ENCODE measurements at regions not wholly inside any gene's neighbourhood (a gene's known extent, or its start where the extent isn't known, plus 50 kb on each side); places are given as distances from the start of the nearest gene placed in this dataset.

DNA sequence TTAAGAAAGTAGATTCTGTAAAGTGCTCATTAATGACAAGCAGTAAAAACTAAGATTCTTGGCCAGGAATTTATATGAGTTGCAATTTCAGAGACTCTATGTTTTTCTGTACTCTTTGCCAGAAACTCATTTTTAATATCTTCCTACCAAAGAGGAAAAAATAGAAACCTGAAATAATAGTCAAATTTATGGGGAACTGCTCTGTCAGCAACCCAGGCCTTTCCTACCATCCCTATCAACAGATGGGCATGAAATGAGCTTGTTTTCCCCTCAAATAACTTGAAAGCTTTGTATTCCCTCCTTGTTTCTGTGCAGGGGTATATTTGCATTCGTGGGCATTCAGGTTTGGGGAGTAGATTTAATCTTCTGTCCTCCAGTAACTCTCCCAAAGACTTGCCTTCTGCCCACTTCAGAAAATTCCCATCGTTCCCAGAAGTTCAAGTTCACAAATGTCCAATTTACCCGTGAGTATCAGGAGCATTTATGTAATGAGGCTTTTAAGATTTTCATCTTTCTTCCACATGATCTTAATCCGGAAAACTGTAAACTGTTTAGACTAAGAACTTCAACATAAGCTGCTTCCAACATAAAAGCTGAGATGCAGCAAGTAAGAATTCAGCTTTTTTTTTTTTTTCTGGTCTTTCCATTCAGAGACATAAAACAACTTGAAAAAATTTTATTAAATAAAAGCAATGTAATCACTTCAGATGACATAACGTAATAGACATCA, 363.1 kb downstream of the EFNB2 start:
- TF ChIP-seq EZH2phosphoT487 (IDR thresholded peaks at IDR 0.05; ENCODE audit: unreplicated experiment) (no peak), CTCF (conservative IDR thresholded peaks at IDR 0.05; ENCODE audit: low read depth in 2 of 2) (no peak), EZH2 (IDR thresholded peaks at IDR 0.05; ENCODE audit: low read depth, unreplicated experiment) (no peak), REST (IDR thresholded peaks at IDR 0.05; ENCODE audit: unreplicated experiment) (no peak), POLR2AphosphoS5 (IDR thresholded peaks at IDR 0.05; ENCODE audit: low read depth) (no peak), JUNB (IDR thresholded peaks at IDR 0.05; ENCODE audit: unreplicated experiment) (no peak), STAT1 (IDR thresholded peaks at IDR 0.05; ENCODE audit: unreplicated experiment) (no peak), NANOG (IDR thresholded peaks at IDR 0.05; ENCODE audit: borderline replicate concordance) (no peak), CREB1 (CRISPR knock-in tag; IDR thresholded peaks at IDR 0.05; ENCODE audit: low read depth) (no peak), ZNF331 (CRISPR knock-in tag; IDR thresholded peaks at IDR 0.05; ENCODE audit: low read depth) (no peak), ZNF114 (CRISPR knock-in tag; IDR thresholded peaks at IDR 0.05) (no peak)
- TF ChIP-seq, protein P1, sequence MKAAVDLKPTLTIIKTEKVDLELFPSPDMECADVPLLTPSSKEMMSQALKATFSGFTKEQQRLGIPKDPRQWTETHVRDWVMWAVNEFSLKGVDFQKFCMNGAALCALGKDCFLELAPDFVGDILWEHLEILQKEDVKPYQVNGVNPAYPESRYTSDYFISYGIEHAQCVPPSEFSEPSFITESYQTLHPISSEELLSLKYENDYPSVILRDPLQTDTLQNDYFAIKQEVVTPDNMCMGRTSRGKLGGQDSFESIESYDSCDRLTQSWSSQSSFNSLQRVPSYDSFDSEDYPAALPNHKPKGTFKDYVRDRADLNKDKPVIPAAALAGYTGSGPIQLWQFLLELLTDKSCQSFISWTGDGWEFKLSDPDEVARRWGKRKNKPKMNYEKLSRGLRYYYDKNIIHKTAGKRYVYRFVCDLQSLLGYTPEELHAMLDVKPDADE (IDR thresholded peaks at IDR 0.05): no peak

Data from GM23338 (cell line).